ENCODE measurements at regions not wholly inside any gene's neighbourhood (a gene's known extent, or its start where the extent isn't known, plus 50 kb on each side); places are given as distances from the start of the nearest gene placed in this dataset.

DNA sequence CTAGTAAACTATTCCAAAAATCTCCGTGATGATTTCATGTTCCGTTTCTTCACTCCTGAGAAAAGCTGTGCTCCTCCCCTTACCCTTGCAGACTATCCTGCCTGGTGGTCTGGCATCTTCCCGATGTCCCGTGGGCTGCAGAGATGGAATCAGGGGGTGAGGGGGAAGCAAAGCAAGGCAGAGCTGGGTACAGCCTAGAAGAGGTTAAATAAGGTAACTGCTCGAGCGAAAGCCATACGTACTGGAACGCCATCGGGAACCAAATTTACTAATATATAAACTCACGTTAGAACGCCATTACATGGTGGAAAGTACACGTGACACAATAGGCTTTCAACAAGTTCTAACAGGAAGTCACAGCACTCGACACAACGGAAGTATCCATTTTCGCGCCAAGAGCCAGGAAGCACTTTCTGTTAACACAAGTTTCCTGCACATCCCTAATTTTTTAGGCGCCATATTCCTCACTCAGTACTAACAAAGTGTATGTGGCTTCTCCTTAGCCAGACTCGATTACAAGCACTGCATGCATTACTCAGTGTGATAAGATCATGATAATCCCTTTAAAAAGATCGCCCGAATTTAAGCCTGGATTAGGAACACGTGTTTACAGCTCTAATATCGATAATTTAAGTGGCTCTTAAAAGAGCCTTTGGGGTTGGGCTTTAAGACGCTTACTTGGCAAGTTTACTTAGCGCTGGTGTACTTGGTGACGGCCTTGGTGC lies 101.6 kb upstream of the PRSS16 start:
- TF ChIP-seq, protein P1, sequence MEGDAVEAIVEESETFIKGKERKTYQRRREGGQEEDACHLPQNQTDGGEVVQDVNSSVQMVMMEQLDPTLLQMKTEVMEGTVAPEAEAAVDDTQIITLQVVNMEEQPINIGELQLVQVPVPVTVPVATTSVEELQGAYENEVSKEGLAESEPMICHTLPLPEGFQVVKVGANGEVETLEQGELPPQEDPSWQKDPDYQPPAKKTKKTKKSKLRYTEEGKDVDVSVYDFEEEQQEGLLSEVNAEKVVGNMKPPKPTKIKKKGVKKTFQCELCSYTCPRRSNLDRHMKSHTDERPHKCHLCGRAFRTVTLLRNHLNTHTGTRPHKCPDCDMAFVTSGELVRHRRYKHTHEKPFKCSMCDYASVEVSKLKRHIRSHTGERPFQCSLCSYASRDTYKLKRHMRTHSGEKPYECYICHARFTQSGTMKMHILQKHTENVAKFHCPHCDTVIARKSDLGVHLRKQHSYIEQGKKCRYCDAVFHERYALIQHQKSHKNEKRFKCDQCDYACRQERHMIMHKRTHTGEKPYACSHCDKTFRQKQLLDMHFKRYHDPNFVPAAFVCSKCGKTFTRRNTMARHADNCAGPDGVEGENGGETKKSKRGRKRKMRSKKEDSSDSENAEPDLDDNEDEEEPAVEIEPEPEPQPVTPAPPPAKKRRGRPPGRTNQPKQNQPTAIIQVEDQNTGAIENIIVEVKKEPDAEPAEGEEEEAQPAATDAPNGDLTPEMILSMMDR (IDR thresholded peaks at IDR 0.05; ENCODE audit: poor library complexity, severe bottlenecking), result no peak
- TF ChIP-seq POLR2AphosphoS5 (IDR thresholded peaks at IDR 0.05), result no peak
- no peak for TF ChIP-seq EZH2 (IDR thresholded peaks at IDR 0.05; ENCODE audit: borderline replicate concordance, insufficient read depth, low read length, poor library complexity, severe bottlenecking)
- TF ChIP-seq SMC3 (conservative IDR thresholded peaks at IDR 0.05; ENCODE audit: poor library complexity), result no peak
- TF ChIP-seq EP300 (conservative IDR thresholded peaks at IDR 0.05; ENCODE audit: poor library complexity, severe bottlenecking), result no peak
